ENCODE measurements at regions not wholly inside any gene's neighbourhood (a gene's known extent, or its start where the extent isn't known, plus 50 kb on each side); places are given as distances from the start of the nearest gene placed in this dataset.

DNA sequence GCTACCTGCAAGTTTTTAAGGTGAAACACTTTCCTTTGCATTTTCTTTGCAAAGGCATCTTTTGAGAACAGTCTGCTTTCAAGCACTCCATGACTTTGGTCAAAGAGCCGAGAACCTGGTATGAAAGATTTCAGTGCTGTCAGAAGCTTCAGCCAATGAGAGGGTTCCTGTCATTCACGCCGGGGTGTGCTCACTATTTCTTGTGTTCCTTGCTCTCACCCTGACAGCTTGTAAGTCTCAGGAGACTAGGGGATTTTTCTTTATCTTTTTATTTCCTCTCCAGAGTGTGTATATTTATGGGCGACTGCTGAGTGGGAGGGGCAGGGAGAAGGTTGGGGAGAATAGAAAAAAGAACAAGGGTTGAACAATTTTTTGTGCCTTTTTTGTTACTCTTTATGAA, 334.0 kb downstream of the PSAT1 start:
- TF ChIP-seq GATA2 (IDR thresholded peaks at IDR 0.05; ENCODE audit: low read depth, low read length) (no peak), GATA3 (IDR thresholded peaks at IDR 0.05; ENCODE audit: low read depth, low read length) (no peak)

All from SH-SY5Y (cell line).